Activated naive CD4-positive, alpha-beta T cell (primary cell): ENCODE measurements at regions not wholly inside any gene's neighbourhood (a gene's known extent, or its start where the extent isn't known, plus 50 kb on each side); places are given as distances from the start of the nearest gene placed in this dataset.

Source experiments
- DNase-seq, 4 experiments: peaks; one replicate each; lab custom pipeline; 2025; lab: John Stamatoyannopoulos, UW

- DNase-seq: no peak
Observed at GRCh38 chr22:49193348-49193747, 634.3 kb downstream of the BRD1 start.

- DNase-seq: no peak
Observed at GRCh38 chr22:49192857-49193250, 634.8 kb downstream of the BRD1 start.

DNA sequence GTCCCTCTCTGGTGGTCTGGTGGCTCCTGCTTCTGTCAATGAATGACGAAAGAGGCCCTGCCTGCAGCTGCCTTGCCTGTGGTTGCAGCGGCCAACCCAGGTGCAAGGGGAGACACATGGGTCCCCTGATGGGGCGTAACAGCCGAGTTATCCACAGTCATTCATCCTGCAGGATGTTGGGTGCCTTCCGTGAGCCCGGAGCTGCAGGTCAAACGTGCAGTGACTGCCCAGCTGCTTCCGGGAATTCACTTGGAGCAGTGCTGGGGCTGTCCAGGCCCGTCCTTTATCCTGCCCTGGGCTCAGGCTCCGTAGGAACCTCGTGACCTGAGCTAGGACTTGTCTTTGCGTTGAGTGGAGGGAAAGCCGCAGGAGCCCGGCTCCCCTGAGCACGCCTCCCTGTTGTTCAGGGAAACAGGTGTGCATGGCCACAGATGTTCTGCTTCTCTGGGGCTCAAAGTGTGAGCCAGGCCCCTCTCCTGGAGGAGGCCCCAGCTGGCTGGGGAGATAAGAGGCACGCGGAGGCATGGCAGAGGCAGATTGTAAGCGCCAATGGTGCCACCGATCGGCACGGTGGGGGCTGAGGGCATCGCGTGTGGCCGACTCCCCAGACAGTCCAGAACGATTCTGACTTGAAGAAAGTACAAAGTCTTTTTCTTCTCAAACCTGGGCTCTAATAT, 635.4 kb downstream of the BRD1 start:
- no peak for DNase-seq

GRCh38 chr22:49191506-49191980, 636.1 kb downstream of the BRD1 start:
- no peak for DNase-seq

DNA sequence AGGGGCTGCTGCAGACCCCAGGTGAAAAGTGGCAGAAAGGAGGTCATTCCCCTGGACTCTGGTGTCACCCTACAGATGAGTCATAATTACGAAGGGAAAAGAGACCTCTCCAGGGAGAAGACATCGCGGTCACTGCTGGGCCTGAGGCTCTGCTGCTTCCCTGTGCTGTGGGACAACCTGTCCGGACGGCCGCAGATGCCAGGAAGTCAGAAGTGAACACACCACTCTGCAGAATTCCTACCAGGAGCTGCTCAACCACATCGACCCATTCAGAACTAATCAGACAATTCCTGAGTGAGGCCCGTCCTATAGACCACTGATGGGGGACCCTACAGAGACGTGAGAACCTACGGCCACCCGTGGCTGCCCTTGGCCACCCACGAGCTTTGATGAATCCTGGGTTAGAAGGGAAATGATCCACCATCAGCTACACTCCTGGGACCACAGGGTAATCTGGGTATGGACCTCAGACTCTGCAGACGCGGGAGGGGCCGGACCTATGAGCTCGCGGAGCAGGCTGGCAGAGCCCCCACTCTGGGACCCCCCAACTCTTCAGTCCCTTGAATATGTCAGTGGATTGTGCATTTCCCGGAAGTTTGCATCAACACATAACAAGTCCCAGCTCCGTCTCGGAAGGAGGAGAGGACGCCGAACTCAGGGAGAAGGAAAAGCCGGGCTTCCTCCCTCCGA, 636.7 kb downstream of the BRD1 start:
- DNase-seq: no peak

DNA sequence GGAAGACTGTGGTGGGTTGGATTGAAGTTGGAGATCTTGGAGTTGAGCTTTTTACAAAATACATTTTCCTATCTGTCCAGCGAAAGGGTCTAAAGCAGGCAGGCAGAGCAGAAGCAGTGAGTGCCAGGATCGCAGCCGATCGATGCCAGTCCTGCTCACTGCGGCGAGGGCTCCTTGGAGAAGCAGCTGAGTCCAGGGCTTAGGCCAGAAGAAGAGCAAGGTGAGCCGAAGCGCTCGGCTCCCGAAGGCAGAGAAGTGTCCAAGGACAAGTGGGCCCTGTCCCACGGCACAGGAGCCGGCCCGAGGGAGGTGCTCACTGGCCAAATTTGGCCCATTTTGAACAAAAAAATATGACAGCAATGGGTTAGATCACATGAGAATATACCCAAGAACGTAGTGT, 637.8 kb downstream of the BRD1 start:
- DNase-seq: no peak

- DNase-seq: no peak
Observed at GRCh38 chr22:49188591-49188990, 639.1 kb downstream of the BRD1 start.

GRCh38 chr22:49188091-49188490, 639.6 kb downstream of the BRD1 start:
- no peak for DNase-seq

- DNase-seq: no peak
Observed at GRCh38 chr22:49186762-49187161, 640.9 kb downstream of the BRD1 start.

DNA sequence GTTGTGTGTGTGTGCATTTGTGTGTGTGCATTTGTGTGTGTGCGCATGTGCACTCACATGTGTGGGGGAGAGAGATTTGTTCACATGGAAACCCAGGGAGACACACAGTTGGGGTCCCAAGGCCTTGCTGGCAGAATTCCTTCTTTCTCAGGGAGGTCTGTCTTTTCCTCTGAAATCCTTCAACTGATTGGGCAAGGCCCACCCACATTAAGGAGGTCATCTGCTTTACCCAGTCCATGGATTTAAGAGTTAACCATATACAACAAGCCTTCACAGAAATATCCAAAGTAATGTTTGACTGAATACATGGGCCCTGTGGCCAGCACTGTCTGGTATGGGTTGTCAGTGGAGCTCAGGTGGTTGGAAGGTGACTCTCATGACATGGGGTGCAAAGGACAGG, 641.4 kb downstream of the BRD1 start:
- DNase-seq: no peak

DNA sequence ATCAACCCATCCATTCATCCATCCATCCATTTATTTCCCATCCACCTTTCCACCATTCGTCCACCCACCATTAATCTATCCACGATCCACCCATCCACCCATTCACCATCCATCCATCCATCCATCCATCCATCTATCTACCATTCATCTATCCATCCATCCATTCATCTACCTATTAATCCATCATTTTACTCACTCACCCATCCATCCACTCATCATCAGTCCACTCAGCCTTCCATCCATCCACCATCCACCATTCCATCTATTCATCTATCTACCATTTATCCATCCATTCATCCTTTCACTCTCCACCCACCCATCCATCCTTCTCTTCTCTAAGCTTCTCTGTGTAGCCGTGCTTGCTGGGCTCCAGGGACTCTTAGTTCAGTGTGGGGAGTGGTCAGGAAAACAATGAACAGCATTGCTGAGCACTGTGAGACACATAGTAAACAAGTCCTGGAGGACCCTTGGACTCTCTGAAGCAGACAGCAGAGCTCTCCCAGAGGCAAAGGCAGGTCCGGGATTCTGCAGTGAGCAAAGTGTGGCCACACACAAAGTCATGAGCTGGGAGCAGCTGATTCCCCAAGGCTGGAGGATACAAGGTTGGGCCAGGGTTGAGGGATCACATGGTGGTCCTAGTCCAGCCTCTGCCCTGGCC, 642.2 kb downstream of the BRD1 start:
- DNase-seq: no peak

- no peak for DNase-seq
Observed at GRCh38 chr22:49184736-49185135, 642.9 kb downstream of the BRD1 start.

DNA sequence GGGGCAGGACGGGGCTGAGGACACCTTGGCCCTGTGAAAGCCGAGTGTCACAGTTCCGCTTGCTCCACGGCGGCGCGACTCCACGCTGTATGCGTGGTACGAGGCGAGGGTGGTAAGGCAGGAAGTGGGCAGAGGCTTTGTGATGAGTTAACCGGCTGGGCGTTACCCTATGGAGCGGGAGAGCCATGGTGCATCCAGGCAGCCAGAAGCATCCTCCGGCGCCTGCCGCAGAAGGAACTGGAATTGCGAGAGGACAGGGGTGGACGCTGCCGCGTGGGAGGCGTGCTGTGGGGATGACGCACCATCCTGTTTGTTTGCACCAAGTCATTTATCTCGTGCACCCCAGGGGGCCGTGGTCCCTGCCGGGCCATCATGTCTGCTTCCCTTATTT, 643.9 kb downstream of the BRD1 start:
- DNase-seq: no peak

DNA sequence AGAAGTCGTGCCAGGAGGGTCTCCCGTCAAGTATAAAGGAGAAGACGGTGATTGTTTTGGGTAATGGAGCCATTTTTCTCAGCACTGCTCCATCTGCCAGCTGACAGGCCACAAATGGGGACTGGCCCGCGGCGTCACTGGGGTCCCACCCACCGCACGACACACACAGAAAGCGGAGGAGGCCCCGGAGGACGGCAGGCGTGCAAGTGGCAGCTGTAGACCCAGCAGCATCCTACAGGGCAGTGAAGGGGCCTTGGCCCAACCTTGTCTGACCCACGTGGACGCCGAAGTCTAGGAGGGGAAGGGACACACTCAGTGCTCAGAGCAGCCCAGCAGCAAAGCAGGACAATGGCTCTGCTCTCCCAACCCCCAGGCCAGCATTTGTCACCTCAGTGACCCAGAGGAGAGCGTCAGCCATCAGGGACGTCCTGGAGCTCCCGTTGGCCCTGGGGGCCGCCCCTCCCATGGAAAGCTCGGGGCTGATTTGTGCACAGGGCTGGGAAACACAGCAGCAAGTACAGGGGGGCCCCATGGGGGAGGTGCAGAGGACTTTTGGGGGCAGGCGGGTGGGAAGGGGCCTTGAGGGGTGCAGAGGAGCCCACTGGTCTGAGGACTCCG, 644.4 kb downstream of the BRD1 start:
- DNase-seq: no peak

DNA sequence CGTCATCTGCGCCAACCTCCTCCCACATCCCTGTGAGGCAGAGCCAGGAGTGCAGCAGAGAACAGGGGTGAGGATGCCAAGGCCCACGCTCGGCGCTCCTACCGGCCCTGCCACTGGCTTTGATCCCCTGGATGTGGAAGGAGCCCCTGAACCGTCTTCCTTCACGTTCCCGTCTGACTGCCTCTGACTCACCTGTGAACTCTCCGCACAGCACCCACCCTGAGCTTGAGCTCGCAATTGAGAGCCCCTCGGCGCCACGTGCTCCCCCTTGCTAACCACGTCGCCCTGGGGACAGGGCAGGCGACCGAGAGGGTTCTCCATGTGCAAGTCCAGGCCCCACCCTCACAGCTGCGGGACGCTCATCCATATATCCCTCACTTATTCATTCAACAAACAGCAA, 645.3 kb downstream of the BRD1 start:
- DNase-seq: no peak

DNA sequence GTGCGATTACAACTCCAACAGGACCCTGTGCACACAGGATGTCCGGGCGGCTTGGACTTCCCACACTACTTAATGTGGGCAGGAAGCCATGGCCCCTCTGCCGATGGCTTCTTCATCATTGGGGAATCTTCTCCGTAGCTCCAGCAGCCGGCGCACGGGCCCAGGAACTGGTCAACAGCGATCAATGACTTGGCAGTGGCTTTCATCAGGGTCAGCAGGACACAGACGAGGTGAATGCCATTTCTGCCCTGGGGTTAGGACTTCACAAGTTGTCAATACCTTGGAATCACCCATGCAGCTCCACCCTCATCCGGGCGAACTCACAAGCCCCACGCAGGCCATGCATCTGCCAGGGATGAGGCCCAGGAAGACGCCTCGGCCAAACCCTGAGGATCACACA, 645.7 kb downstream of the BRD1 start:
- no peak for DNase-seq

- no peak for DNase-seq
Observed at GRCh38 chr22:49181431-49181830, 646.2 kb downstream of the BRD1 start.

DNA sequence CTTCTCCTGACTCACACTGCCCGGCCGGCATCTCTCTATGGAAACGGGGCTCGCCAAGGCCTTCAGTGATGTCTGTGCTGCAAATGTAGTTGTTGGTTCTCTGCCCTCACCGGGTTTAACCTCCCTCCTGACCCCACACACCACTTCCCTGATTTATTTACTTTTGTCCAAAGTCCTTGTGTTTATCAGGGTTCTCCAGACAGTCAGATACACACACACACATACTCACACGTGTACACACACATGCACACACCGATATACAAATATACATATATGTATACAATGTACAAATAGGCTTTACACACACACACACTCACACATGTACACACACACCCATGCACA, 647.0 kb downstream of the BRD1 start:
- no peak for DNase-seq

DNA sequence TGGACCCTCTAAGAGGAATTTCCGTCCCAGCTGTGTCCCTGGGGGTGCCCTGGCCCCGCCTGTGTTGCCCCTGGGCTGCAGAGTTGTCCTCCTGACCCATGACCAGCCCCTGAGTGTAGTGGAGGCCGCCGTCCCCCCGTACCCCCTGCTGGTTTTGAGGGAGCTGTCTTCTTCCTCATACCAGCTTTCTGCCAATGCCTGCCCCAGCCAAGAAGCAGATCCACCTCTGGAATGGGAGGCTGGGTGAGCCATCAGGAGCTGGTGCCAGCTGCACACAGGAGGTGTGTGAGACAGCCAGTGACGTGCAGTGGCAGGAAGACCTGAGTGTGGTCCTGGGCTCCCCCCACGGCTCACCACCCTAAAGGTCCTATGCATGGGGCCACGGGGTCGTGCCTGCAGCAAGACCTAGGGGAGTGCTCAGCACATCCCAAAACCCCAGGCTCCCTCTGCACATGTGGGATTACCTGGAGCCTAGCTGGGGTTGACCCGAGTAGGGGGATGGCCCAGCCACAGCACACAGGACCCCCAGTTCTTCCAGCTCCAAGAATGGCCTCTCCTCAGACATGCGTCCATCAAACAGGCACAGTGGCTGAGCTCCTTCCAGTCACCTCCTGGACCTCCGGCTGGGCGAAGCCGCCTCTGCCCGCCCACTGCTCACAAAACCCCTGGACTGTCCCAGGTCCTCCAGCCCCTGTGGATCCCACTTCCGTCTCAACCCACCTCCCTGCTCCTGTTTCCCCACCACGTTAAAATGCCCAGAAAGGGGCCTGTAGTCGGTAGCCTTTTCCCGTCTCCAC, 647.6 kb downstream of the BRD1 start:
- DNase-seq: no peak

GRCh38 chr22:49179175-49179574, 648.5 kb downstream of the BRD1 start:
- no peak for DNase-seq

DNA sequence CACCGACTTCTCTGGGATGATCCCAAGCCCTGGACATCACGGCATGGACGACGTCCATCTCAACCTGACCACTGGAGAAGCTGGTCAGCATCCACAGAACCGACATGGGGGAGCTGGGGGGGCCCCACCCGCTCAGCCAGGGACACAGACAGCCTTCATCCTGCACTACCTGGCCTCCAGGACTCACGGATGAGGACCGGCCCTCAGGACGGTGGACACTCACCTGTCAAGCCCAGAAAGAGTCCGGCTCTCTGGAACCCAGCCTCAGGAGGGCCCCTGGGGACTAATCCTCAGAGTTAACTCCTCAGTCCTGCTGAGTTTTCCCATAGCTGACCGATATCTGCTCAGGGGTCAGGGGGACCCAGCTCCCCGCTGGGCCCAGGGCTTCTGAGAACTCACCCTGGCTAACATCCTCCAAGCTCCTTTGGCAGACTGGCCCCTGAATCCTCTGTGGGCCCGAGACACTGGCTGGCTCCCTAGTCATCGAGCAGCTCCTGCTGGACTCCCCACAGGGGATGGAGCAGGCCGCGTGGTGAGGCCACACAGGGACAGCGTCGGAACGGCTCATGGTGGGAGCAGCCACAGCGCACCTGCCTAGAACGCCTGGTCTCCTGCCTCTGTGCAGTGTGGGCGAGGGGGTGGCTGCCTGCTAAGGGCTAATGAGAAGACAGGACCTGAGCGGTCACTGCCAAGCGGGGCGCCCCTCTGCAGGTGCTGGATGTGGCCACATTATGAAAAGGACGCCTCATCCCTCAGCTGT, 649.2 kb downstream of the BRD1 start:
- DNase-seq: no peak
